ENCODE measurements at regions not wholly inside any gene's neighbourhood (a gene's known extent, or its start where the extent isn't known, plus 50 kb on each side); places are given as distances from the start of the nearest gene placed in this dataset.

DNA sequence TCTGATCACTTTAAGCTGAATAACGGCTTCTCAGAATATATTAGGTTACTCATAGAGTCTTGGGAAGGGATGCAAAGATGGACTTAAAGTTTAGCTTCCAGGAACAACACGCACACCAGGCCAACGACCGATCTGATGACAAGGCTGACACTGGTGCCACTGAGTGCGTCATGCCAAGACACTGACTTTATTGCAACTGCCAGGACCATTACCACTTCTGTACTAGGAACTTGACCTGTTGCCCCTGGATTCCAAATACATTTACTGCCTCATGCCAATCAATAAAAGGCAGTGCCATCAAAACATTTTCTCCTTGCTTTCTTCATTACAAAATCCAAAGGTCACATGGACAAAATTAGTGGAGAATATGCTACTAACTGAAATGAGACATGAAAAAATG is 505.9 kb upstream of the CTSO start:
- H3K4me3 ChIP-seq (ENCODE audit: low read depth, low read length), result no peak overlapping the region
- ChIA-PET POLR2A (no interaction called here), CTCF (no interaction called here)
- no peak for TF ChIP-seq CTCF (IDR thresholded peaks at IDR 0.05; ENCODE audit: insufficient read depth, low read length, missing control alignments)
- no peak for DNase-seq (ENCODE audit: low read depth, low spot score)

DNA sequence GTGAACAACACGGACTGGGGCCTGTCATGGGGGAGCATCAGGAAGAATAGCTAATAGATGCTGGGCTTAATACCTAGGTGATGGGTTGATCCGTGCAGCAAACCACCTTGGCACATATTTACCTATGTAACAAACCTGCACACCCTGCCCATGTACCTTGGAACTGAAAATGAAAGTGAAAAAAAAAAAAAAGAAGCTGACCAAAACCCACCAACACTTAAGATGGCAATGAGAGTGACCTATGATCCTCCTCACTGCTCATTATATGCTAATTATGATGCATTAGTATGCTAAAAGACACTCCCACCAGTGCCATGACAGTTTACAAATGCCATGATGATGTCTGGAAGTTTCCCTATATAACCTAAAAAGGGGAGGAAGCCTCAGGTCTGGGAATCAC is 503.2 kb upstream of the CTSO start:
- no peak for TF ChIP-seq CTCF (IDR thresholded peaks at IDR 0.05; ENCODE audit: insufficient read depth, low read length, missing control alignments)
- CTCF ChIA-PET, result no interaction called here
- DNase-seq (ENCODE audit: low read depth, low spot score), result no peak
- POLR2A ChIA-PET, result no interaction called here
- H3K4me3 ChIP-seq (ENCODE audit: low read depth, low read length), result no peak overlapping the region

DNA sequence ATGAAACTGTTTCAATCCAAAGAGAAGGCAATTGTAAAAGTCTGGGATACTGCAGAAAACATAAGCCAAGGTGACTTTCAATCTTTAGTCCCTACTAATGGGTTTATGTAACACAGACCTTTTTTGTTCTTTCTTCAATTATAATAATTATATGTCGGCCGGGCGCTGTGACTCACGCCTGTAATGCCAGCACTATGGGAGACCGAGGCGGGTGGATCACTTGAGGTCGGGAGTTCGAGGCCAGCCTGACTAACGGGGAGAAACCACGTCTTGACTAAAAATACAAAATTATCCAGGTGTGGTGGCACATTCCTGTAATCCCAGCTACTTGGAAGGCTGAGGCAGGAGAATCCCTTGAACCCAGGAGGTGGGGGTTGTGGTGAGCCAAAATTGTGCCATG is 489.8 kb upstream of the CTSO start:
- ChIA-PET CTCF (no interaction called here), POLR2A (no interaction called here)
- no peak for DNase-seq (ENCODE audit: low read depth, low spot score)
- no peak overlapping the region for H3K4me3 ChIP-seq (ENCODE audit: low read depth, low read length)
- TF ChIP-seq CTCF (IDR thresholded peaks at IDR 0.05; ENCODE audit: insufficient read depth, low read length, missing control alignments), result no peak

DNA sequence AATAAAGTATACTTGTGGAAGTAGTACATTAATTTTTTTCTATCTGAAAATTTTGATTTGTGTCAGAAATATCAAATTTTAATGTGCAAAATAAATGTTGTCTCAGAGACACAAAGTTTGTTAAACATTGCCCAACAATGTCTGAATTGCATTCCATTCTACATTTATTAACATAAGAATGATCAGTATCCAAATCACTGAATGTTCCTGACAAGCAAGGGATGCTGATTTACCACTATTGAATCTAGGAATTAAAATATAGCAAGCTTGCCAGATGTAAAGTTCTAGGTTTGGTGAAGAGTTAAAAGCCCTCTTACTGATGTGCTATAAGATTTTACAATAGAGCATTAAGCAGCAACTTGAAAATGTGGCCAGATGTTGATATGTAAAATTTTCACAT is 489.2 kb upstream of the CTSO start:
- H3K4me3 ChIP-seq (ENCODE audit: low read depth, low read length), result no peak overlapping the region
- TF ChIP-seq CTCF (IDR thresholded peaks at IDR 0.05; ENCODE audit: insufficient read depth, low read length, missing control alignments), result no peak
- DNase-seq (ENCODE audit: low read depth, low spot score), result no peak
- POLR2A ChIA-PET, result no interaction called here
- CTCF ChIA-PET, result no interaction called here

GRCh38 chr4:156439576-156440200 is 486.0 kb upstream of the CTSO start:
- H3K4me3 ChIP-seq (ENCODE audit: low read depth, low read length), result no peak overlapping the region
- ChIA-PET CTCF (no interaction called here), POLR2A (no interaction called here)
- no peak for DNase-seq (ENCODE audit: low read depth, low spot score)
- no peak for TF ChIP-seq CTCF (IDR thresholded peaks at IDR 0.05; ENCODE audit: insufficient read depth, low read length, missing control alignments)

- no peak for TF ChIP-seq CTCF (IDR thresholded peaks at IDR 0.05; ENCODE audit: insufficient read depth, low read length, missing control alignments)
- ChIA-PET POLR2A (no interaction called here), CTCF (no interaction called here)
- DNase-seq (ENCODE audit: low read depth, low spot score), result no peak
- no peak overlapping the region for H3K4me3 ChIP-seq (ENCODE audit: low read depth, low read length)
Measured at GRCh38 chr4:156437666-156438065, 484.0 kb upstream of the CTSO start.

Measured in AG04449 (cell line).